ENCODE measurements at regions not wholly inside any gene's neighbourhood (a gene's known extent, or its start where the extent isn't known, plus 50 kb on each side); places are given as distances from the start of the nearest gene placed in this dataset.
"Not testable (repeated sequence)": the region's sequence is repeated elsewhere in the genome, so short reads cannot be mapped to it uniquely, and the experiment has no call there.

DNA sequence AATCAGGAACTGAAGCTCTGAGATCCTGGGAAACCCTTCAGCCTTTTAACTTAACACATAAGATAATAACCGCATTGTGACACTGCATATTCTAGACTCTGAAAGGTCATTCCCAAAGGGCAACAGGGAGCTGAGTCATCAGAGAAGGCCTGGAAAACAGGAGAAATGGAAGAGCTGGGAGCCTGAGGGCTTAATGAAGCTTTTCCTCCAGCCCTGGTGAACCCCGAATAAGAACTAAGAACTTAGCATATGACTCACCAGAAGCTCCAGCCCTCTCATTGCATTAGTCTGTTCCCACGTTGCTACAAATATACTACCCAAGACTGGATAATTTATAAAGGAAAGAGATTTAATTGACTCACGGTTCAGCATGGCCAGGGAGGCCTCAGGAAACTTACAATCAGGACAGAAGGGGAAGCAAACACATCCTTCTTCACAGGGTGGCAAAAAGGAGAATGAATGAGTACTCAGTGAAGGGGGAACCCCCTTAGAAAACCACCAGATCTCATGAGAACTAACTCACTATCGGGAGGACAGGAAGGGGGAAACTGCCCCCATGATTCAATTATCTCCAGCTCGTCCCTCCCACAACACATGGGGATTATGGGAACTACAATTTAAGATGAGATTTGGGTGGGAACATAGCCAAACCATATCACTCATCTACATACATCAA, 648.5 kb downstream of the TFAP2A start:
- no peaks in the 10 kb centered on the region for H3K36me3 ChIP-seq (ENCODE audit: control insufficient read depth, low read depth, low read length)
- no peaks in the 10 kb centered on the region for H3K27me3 ChIP-seq (ENCODE audit: control insufficient read depth, insufficient read depth, low read length)
- H3K4me3 ChIP-seq (ENCODE audit: low read length), result no peak overlapping the region
- no peak overlapping the region for H3K9ac ChIP-seq (ENCODE audit: low read length)
- no peaks in the 10 kb centered on the region for H3K9me3 ChIP-seq (ENCODE audit: control insufficient read depth, low read depth, low read length)
- H3K27ac ChIP-seq (ENCODE audit: low read length), result no peak overlapping the region
- no peaks in the 10 kb centered on the region for H3K4me1 ChIP-seq (ENCODE audit: control insufficient read depth, low read depth, low read length)

DNA sequence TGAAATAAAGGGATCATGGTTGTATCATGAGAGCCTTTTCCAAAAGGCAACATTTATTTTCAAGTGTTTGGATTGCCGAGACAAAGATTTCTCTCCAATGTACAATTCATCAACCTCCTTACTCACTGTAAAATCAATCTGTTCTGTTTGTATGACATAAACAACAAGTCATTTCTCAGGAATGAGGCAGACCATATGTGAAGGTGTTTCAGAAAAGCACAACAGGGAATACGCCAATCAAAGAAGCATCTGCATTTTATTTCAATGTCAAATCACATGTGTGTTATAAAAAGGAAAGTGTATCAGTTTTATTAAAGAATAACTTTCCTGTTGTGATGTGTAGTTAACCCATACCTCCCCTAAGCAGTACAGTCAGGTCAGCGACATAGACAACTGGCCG, 653.7 kb downstream of the TFAP2A start:
- no peaks in the 10 kb centered on the region for H3K27me3 ChIP-seq (ENCODE audit: control insufficient read depth, insufficient read depth, low read length)
- H3K4me1 ChIP-seq (ENCODE audit: control insufficient read depth, low read depth, low read length), result no peaks in the 10 kb centered on the region
- no peaks in the 10 kb centered on the region for H3K9me3 ChIP-seq (ENCODE audit: control insufficient read depth, low read depth, low read length)
- no peak overlapping the region for H3K9ac ChIP-seq (ENCODE audit: low read length)
- H3K27ac ChIP-seq (ENCODE audit: low read length), result no peak overlapping the region
- no peak overlapping the region for H3K4me3 ChIP-seq (ENCODE audit: low read length)
- no peaks in the 10 kb centered on the region for H3K36me3 ChIP-seq (ENCODE audit: control insufficient read depth, low read depth, low read length)

DNA sequence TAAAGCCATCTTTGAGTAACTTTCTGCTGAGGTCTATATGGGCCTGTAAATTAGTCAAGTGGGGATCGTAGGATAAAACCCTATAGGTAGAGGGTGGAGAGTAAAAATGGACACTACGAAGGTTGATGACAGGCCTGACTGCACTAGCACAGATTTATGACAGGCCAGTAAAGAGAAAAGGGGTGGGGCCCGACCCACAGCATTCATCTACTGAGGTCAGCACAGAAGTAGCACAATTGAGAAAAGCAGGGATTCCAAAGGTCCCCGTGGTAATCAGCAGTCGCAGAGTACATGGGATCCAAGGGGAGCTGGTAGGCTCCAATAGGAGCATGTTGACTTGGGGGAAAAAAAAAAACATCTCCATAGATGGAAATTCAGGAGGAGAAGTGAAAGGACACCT, 660.4 kb downstream of the TFAP2A start:
- H3K4me3 ChIP-seq (ENCODE audit: low read length), result no peak overlapping the region
- H3K9ac ChIP-seq (ENCODE audit: low read length), result no peak overlapping the region
- no peak overlapping the region for H3K27ac ChIP-seq (ENCODE audit: low read length)
- H3K36me3 ChIP-seq (ENCODE audit: control insufficient read depth, low read depth, low read length), result no peaks in the 10 kb centered on the region
- no peaks in the 10 kb centered on the region for H3K9me3 ChIP-seq (ENCODE audit: control insufficient read depth, low read depth, low read length)
- H3K27me3 ChIP-seq (ENCODE audit: control insufficient read depth, insufficient read depth, low read length), result no peaks in the 10 kb centered on the region
- no peaks in the 10 kb centered on the region for H3K4me1 ChIP-seq (ENCODE audit: control insufficient read depth, low read depth, low read length)

DNA sequence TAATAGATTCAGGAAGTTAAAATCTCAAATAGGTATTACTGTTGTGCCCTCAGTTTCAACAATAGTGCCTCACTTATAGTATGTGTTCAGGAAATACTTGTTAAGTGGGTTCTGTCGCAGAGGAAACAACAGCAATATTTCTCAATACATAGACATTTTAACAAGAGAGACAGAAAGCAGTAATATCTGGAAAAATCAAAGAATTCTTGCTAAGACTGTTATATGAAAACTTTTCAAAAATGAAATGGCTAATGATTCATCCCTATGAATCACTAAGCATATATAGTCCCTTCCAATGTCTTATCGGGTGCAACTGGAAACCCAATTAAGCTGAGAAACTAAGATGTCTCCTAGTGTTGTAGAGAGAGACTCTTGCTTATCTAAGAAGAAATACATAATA, 668.9 kb downstream of the TFAP2A start:
- Histone ChIP-seq H3K27me3 (ENCODE audit: control insufficient read depth, insufficient read depth, low read length) (no peaks in the 10 kb centered on the region), H3K9me3 (ENCODE audit: control insufficient read depth, low read depth, low read length) (no peaks in the 10 kb centered on the region)

DNA sequence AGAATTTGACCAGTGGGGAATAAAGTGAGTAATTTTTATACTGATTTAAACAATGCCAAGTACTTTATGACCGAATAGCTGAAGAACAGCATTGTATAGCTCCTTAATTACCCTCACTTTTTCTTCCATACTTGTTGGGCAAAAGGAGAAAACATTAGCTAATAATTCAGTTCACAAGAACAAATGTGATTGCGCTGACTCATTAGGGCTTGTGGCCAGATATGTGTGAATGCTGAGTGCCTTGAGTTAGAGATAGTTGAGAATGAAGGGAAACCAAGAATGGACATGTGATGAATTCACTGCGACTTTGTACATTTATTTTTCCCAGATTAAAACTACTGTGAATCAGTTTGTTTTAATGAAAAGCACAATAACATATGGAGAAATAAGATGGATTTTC, 669.4 kb downstream of the TFAP2A start:
- no peaks in the 10 kb centered on the region for H3K9me3 ChIP-seq (ENCODE audit: control insufficient read depth, low read depth, low read length)
- H3K4me3 ChIP-seq (ENCODE audit: low read length), result no peak overlapping the region
- no peaks in the 10 kb centered on the region for H3K36me3 ChIP-seq (ENCODE audit: control insufficient read depth, low read depth, low read length)
- no peak overlapping the region for H3K9ac ChIP-seq (ENCODE audit: low read length)
- no peaks in the 10 kb centered on the region for H3K4me1 ChIP-seq (ENCODE audit: control insufficient read depth, low read depth, low read length)
- no peak overlapping the region for H3K27ac ChIP-seq (ENCODE audit: low read length)
- H3K27me3 ChIP-seq (ENCODE audit: control insufficient read depth, insufficient read depth, low read length), result no peaks in the 10 kb centered on the region

More for the DNA sequence above, 668.9 kb downstream of the TFAP2A start:
- Histone ChIP-seq H3K27ac (ENCODE audit: low read length) (no peak overlapping the region), H3K36me3 (ENCODE audit: control insufficient read depth, low read depth, low read length) (no peaks in the 10 kb centered on the region), H3K9ac (ENCODE audit: low read length) (no peak overlapping the region), H3K4me1 (ENCODE audit: control insufficient read depth, low read depth, low read length) (no peaks in the 10 kb centered on the region), H3K4me3 (ENCODE audit: low read length) (no peak overlapping the region)

DNA sequence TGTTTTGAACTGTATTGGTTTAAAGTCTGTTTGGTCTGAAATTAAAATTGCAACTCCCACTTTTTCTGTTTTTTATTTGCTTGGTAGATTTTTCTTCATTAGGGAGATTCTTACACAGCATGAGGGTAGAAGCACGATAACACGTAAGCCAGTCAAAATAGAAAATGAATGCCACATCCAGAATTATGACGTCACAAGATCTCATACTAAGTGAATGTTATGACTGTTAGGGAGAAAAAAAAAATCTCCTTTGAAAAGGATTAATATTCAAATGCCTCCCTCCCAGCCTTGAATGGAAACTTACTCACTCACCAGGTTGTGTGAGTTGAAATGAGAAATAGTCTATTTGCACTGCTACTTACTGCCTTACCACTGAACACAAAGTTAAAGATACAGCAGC, 670.8 kb downstream of the TFAP2A start:
- Histone ChIP-seq H3K4me3 (ENCODE audit: low read length) (no peak overlapping the region), H3K27me3 (ENCODE audit: control insufficient read depth, insufficient read depth, low read length) (no peaks in the 10 kb centered on the region), H3K9ac (ENCODE audit: low read length) (no peak overlapping the region), H3K27ac (ENCODE audit: low read length) (no peak overlapping the region), H3K4me1 (ENCODE audit: control insufficient read depth, low read depth, low read length) (no peaks in the 10 kb centered on the region), H3K9me3 (ENCODE audit: control insufficient read depth, low read depth, low read length) (no peaks in the 10 kb centered on the region), H3K36me3 (ENCODE audit: control insufficient read depth, low read depth, low read length) (no peaks in the 10 kb centered on the region)

DNA sequence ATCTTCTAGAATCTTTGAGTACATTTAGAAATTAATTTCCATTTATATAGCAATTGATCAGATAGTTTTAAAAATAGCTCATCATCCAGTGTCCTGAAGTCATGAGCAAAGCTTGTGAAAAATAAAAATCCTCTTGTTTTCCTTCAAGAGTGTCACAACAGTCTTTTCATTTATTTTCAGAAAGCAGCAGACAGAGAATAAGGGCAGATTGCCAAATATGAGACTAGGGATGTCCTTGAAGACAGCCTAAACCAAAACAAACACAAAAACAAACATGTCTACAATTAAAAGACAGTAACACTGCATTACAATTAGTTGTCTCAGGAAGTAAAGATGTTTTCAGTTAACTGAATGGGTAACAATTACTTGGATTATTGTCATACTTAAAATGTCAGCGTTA, 682.8 kb downstream of the TFAP2A start:
- no peaks in the 10 kb centered on the region for H3K9me3 ChIP-seq (ENCODE audit: control insufficient read depth, low read depth, low read length)

DNA sequence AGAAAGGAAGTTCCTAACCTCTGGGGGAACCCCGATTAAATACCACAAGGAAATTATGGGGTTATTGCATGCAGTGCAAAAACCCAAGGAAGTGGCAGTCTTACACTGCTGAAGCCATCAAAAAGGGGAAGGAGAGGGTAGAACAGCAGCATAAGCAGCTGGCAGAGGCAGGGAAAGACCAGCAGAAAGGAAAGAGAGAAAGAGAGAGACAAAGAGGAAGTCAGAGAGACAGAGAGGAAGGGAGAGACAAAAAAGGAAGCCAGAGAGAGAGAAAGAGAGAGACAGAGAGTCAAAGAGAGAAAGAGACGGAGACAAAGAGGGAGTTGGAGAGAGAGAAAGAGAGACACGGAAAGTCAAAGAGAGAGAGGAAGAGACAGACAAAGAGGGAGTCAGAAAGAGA, 689.1 kb downstream of the TFAP2A start:
- H3K36me3 ChIP-seq (ENCODE audit: control insufficient read depth, low read depth, low read length); H3K27me3 ChIP-seq (ENCODE audit: control insufficient read depth, insufficient read depth, low read length); H3K27ac ChIP-seq (ENCODE audit: low read length); H3K4me3 ChIP-seq (ENCODE audit: low read length); H3K9ac ChIP-seq (ENCODE audit: low read length); H3K9me3 ChIP-seq (ENCODE audit: control insufficient read depth, low read depth, low read length); H3K4me1 ChIP-seq (ENCODE audit: control insufficient read depth, low read depth, low read length): not testable (repeated sequence)

More for the DNA sequence above, 682.8 kb downstream of the TFAP2A start:
- no peak overlapping the region for H3K4me3 ChIP-seq (ENCODE audit: low read length)
- H3K27ac ChIP-seq (ENCODE audit: low read length), result no peak overlapping the region
- no peaks in the 10 kb centered on the region for H3K4me1 ChIP-seq (ENCODE audit: control insufficient read depth, low read depth, low read length)
- H3K9ac ChIP-seq (ENCODE audit: low read length), result no peak overlapping the region
- H3K36me3 ChIP-seq (ENCODE audit: control insufficient read depth, low read depth, low read length), result no peaks in the 10 kb centered on the region
- no peaks in the 10 kb centered on the region for H3K27me3 ChIP-seq (ENCODE audit: control insufficient read depth, insufficient read depth, low read length)

DNA sequence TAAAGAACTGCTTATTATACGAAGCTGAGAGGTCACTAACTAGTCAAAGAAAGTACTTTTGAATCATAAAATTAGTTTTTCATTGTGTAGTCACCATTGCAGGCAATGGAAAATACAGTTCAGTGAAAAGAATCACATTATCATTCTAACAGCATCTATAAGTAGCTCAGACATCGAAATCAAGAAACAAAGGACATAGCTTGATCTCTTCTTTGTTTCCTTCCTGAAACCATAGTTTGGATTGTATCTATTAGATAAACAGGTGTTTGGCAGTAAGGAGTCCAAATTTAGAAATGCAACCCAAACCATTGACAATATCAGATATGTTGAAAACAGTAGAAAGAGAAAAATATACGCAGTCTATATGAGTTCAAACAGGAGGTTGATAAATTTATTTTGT, 697.3 kb downstream of the TFAP2A start:
- no peak overlapping the region for H3K4me3 ChIP-seq (ENCODE audit: low read length)
- H3K4me1 ChIP-seq (ENCODE audit: control insufficient read depth, low read depth, low read length), result no peaks in the 10 kb centered on the region
- H3K9me3 ChIP-seq (ENCODE audit: control insufficient read depth, low read depth, low read length), result no peaks in the 10 kb centered on the region
- no peak overlapping the region for H3K9ac ChIP-seq (ENCODE audit: low read length)
- no peak overlapping the region for H3K27ac ChIP-seq (ENCODE audit: low read length)
- H3K27me3 ChIP-seq (ENCODE audit: control insufficient read depth, insufficient read depth, low read length), result no peaks in the 10 kb centered on the region
- no peaks in the 10 kb centered on the region for H3K36me3 ChIP-seq (ENCODE audit: control insufficient read depth, low read depth, low read length)

DNA sequence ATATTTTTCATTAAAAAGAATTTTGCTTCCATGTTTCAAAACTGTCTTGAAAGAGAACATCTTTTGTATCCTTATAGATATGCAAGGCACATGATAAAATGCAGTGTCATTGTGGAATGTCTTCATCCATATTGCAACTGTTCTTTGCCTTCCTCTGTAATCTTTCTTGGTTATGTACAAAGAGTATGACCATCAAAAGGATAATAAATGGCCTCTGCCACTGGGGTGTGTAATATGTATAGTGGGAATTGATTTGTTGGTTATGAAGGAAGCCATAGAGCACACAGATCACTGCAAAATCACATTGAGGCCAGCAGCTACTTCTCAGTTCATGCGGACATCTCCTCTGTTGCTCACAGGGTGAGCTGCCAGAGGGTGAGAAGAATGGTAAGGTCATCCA, 703.5 kb downstream of the TFAP2A start:
- H3K4me3 ChIP-seq (ENCODE audit: low read length), result no peak overlapping the region
- peaks cover 18% of the 10 kb centered on the region for H3K4me1 ChIP-seq (ENCODE audit: control insufficient read depth, low read depth, low read length)
- H3K9me3 ChIP-seq (ENCODE audit: control insufficient read depth, low read depth, low read length), result no peaks in the 10 kb centered on the region
- no peak overlapping the region for H3K27ac ChIP-seq (ENCODE audit: low read length)
- no peaks in the 10 kb centered on the region for H3K27me3 ChIP-seq (ENCODE audit: control insufficient read depth, insufficient read depth, low read length)
- H3K9ac ChIP-seq (ENCODE audit: low read length), result no peak overlapping the region
- no peaks in the 10 kb centered on the region for H3K36me3 ChIP-seq (ENCODE audit: control insufficient read depth, low read depth, low read length)

DNA sequence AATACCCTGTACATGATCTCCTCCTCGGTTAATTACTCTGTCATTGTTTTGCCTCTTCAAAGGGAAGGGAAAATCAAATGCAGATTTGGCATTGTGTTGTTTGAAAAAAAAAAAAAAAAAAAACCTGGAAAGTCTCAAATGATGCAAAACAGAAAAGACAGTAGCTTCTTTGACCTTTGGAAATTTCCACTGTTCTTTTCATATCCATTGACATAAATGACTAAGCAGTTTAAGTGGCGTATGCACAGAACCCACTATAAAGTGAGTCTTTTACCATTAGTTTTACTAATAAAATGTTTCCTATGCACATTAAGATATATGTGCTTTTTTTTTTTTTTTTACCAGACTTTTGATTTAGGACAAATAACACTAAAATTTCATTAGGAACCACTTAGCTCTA, 704.3 kb downstream of the TFAP2A start:
- Histone ChIP-seq H3K4me1 (ENCODE audit: control insufficient read depth, low read depth, low read length) (peaks cover 18% of the 10 kb centered on the region), H3K4me3 (ENCODE audit: low read length) (no peak overlapping the region), H3K36me3 (ENCODE audit: control insufficient read depth, low read depth, low read length) (no peaks in the 10 kb centered on the region), H3K9ac (ENCODE audit: low read length) (no peak overlapping the region), H3K9me3 (ENCODE audit: control insufficient read depth, low read depth, low read length) (no peaks in the 10 kb centered on the region), H3K27me3 (ENCODE audit: control insufficient read depth, insufficient read depth, low read length) (no peaks in the 10 kb centered on the region), H3K27ac (ENCODE audit: low read length) (no peak overlapping the region)

DNA sequence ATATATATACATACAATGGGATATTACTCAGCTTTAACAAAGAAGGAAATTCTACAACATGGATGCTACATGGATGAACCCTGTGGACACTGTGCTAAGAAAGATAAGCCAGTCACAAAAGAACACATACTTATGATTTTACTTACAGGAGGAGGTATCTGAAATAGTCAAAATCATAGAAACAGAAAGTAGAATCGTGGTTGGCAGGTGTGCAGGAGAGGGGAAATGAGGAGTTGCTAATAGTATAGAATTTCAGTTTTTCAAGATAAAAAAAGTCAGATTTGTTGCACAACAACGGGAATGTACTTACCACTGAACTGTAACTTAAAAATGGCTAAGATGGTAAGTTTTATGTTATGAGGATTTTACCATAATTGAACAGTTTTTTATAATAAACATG, 706.3 kb downstream of the TFAP2A start:
- Histone ChIP-seq H3K36me3 (ENCODE audit: control insufficient read depth, low read depth, low read length) (no peaks in the 10 kb centered on the region), H3K27ac (ENCODE audit: low read length) (no peak overlapping the region), H3K9me3 (ENCODE audit: control insufficient read depth, low read depth, low read length) (no peaks in the 10 kb centered on the region), H3K4me3 (ENCODE audit: low read length) (no peak overlapping the region), H3K9ac (ENCODE audit: low read length) (no peak overlapping the region), H3K4me1 (ENCODE audit: control insufficient read depth, low read depth, low read length) (peaks cover 18% of the 10 kb centered on the region), H3K27me3 (ENCODE audit: control insufficient read depth, insufficient read depth, low read length) (no peaks in the 10 kb centered on the region)

Data from iPS-18a (cell line).